ENCODE measurements at regions not wholly inside any gene's neighbourhood (a gene's known extent, or its start where the extent isn't known, plus 50 kb on each side); places are given as distances from the start of the nearest gene placed in this dataset.

DNA sequence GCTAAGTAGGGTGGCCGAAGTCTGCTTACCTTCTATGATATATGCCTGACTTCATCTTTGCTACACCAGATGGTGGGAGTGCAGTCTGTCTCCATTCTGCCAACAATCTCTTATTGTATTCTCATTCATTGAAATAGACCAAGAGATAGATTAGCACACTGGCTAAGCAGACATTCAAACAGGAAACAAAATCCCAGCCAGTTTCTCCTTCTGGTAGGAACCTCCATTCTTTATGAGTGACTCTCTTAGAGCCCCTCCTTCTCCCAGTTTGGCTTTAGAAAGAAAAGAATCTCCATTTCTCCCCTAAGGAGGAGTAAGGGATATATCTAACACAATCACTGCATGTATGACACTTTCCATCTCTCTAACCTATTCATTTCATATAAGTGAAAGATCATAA lies 118.9 kb upstream of the COL5A2 start:
- H3K9me3 ChIP-seq (replicated peaks; ENCODE audit: low read length) = no peaks in the 10 kb centered on the region
- H3K36me3 ChIP-seq (ENCODE audit: insufficient read depth, low read length) = no peaks in the 10 kb centered on the region
- H3K27me3 ChIP-seq (ENCODE audit: control insufficient read depth, insufficient read depth, low read length) = no peaks in the 10 kb centered on the region
- no peak overlapping the region for H3K9ac ChIP-seq (ENCODE audit: low read depth, low read length)
- no peak overlapping the region for H3K4me3 ChIP-seq (ENCODE audit: low read length)
- peaks cover 21% of the 10 kb centered on the region for H3K4me1 ChIP-seq (ENCODE audit: control insufficient read depth, insufficient read depth, low read length)
- H3K4me2 ChIP-seq (ENCODE audit: low read length) = peak overlapping the region; percentile 47

DNA sequence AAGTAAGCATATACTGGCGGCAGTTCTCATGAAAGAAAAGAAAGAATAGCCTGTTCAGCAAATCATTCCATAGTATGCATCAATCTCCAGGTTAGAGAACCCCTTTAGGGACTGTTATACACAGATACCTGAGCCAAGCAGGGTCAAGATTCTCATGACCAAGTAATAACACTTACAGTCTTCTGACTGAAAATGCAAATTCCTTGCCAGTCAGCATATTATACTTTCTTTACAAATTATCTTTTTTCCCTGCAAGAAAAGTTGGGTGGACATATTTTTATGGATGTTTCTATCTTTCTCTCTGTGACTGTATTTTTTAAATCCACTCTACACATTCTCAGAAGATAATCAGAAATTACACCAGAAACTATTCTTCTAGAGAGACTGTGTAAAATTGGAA lies 120.4 kb upstream of the COL5A2 start:
- H3K36me3 ChIP-seq (ENCODE audit: insufficient read depth, low read length) = no peaks in the 10 kb centered on the region
- no peaks in the 10 kb centered on the region for H3K27me3 ChIP-seq (ENCODE audit: control insufficient read depth, insufficient read depth, low read length)
- H3K4me1 ChIP-seq (ENCODE audit: control insufficient read depth, insufficient read depth, low read length) = peaks cover 20% of the 10 kb centered on the region
- no peaks in the 10 kb centered on the region for H3K9me3 ChIP-seq (replicated peaks; ENCODE audit: low read length)
- no peak overlapping the region for H3K4me3 ChIP-seq (ENCODE audit: low read length)
- H3K4me2 ChIP-seq (ENCODE audit: low read length) = no peak overlapping the region
- no peak overlapping the region for H3K9ac ChIP-seq (ENCODE audit: low read depth, low read length)

DNA sequence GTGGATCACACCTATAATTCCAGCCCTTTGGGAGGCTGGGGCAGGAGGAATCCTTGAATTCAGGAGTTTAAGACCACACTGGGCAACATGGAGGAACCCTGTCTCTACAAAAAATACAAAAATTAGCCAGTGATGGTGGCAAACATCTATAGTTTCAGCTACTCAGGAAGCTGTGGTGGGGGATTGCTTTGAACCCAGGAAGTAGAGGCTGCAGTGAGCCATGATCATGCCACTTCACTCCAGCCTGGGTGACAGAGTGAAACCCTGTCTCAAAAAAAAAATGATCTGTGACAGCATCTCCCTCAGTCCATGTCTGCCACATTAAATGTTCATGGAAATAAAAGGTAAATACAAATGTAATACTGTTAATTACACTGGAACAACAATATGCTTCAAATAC lies 121.4 kb upstream of the COL5A2 start:
- H3K4me1 ChIP-seq (ENCODE audit: control insufficient read depth, insufficient read depth, low read length) = peaks cover 27% of the 10 kb centered on the region
- no peak overlapping the region for H3K4me3 ChIP-seq (ENCODE audit: low read length)
- no peaks in the 10 kb centered on the region for H3K36me3 ChIP-seq (ENCODE audit: insufficient read depth, low read length)
- no peak overlapping the region for H3K4me2 ChIP-seq (ENCODE audit: low read length)
- no peak overlapping the region for H3K9ac ChIP-seq (ENCODE audit: low read depth, low read length)
- no peaks in the 10 kb centered on the region for H3K27me3 ChIP-seq (ENCODE audit: control insufficient read depth, insufficient read depth, low read length)
- no peaks in the 10 kb centered on the region for H3K9me3 ChIP-seq (replicated peaks; ENCODE audit: low read length)

DNA sequence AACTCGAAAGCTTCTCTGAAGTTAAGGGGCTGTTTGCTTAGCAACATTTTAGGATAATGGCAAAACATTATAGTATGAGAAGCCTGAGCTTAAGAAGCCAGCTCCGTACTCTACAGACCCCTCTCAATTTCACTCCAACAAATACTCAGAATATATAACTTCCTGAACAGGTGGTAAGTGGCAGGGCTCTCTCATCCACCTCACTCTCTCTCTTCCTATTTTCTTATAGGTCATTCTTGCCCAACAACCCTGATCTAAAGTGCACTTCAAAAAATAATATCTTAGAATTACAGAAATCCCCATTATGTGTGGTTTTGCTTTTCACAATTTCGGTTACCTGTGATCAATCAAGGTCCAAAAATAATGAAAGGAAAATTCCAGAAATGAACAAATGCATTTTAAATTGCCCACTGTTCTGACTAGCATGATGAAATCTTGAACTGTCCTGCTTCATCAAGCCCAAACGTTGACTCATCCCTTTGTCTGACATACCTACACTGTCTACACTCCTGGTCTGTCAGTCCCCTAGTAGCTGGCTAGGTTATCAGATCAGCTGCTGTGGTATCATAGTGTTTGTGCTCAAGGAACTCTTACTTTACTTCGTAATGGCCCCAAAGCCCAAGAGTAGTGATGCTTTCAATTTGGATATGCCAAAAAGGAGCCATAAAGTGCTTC lies 122.8 kb upstream of the COL5A2 start:
- Histone ChIP-seq H3K9me3 (replicated peaks; ENCODE audit: low read length) (no peaks in the 10 kb centered on the region), H3K4me1 (ENCODE audit: control insufficient read depth, insufficient read depth, low read length) (peaks cover 22% of the 10 kb centered on the region), H3K27me3 (ENCODE audit: control insufficient read depth, insufficient read depth, low read length) (no peaks in the 10 kb centered on the region), H3K4me3 (ENCODE audit: low read length) (no peak overlapping the region), H3K36me3 (ENCODE audit: insufficient read depth, low read length) (no peaks in the 10 kb centered on the region), H3K9ac (ENCODE audit: low read depth, low read length) (no peak overlapping the region), H3K4me2 (ENCODE audit: low read length) (no peak overlapping the region)

GRCh38 chr2:189304360-189304759 lies 124.8 kb upstream of the COL5A2 start:
- Histone ChIP-seq H3K9ac (ENCODE audit: low read depth, low read length) (no peak overlapping the region), H3K4me1 (ENCODE audit: control insufficient read depth, insufficient read depth, low read length) (peaks cover 7% of the 10 kb centered on the region), H3K9me3 (replicated peaks; ENCODE audit: low read length) (no peaks in the 10 kb centered on the region), H3K36me3 (ENCODE audit: insufficient read depth, low read length) (no peaks in the 10 kb centered on the region), H3K4me3 (ENCODE audit: low read length) (no peak overlapping the region), H3K4me2 (ENCODE audit: low read length) (no peak overlapping the region), H3K27me3 (ENCODE audit: control insufficient read depth, insufficient read depth, low read length) (no peaks in the 10 kb centered on the region)

DNA sequence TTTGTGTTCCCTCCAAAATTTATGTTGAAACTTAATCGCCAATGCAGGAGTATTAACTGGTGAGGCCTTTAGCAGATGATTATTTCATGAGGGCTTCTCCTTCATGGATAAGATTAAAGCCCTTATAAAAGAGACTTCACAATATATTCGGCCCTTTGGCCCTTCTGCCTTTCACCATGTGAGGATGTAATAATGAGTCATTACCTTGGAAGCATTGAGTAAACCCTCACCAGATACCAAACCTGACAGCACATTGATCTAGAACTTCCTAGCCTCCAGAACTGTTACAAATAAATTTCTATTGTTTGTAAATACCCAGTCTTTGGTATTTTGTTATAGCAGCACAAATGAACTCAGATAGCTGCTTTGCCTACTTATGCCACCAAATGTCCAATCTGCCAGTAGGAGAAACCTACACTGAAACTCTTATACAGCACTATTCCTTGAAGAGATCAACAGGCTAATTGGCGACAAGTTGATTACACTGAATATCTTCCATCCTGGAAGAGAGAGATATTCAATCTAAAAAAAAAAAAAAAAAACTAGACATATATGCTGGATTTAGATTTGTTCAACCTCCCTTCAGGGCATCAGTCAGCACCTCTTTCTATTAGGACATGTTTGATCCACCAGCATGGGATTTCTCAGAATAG lies 125.9 kb upstream of the COL5A2 start:
- no peak overlapping the region for H3K4me2 ChIP-seq (ENCODE audit: low read length)
- no peak overlapping the region for H3K9ac ChIP-seq (ENCODE audit: low read depth, low read length)
- no peaks in the 10 kb centered on the region for H3K36me3 ChIP-seq (ENCODE audit: insufficient read depth, low read length)
- peaks cover 7% of the 10 kb centered on the region for H3K4me1 ChIP-seq (ENCODE audit: control insufficient read depth, insufficient read depth, low read length)
- H3K4me3 ChIP-seq (ENCODE audit: low read length) = no peak overlapping the region
- H3K9me3 ChIP-seq (replicated peaks; ENCODE audit: low read length) = no peaks in the 10 kb centered on the region
- no peaks in the 10 kb centered on the region for H3K27me3 ChIP-seq (ENCODE audit: control insufficient read depth, insufficient read depth, low read length)

GRCh38 chr2:189306525-189306924 lies 127.0 kb upstream of the COL5A2 start:
- no peak overlapping the region for H3K4me3 ChIP-seq (ENCODE audit: low read length)
- no peaks in the 10 kb centered on the region for H3K36me3 ChIP-seq (ENCODE audit: insufficient read depth, low read length)
- H3K4me2 ChIP-seq (ENCODE audit: low read length) = no peak overlapping the region
- H3K4me1 ChIP-seq (ENCODE audit: control insufficient read depth, insufficient read depth, low read length) = peaks cover 7% of the 10 kb centered on the region
- H3K9me3 ChIP-seq (replicated peaks; ENCODE audit: low read length) = no peaks in the 10 kb centered on the region
- H3K9ac ChIP-seq (ENCODE audit: low read depth, low read length) = no peak overlapping the region
- H3K27me3 ChIP-seq (ENCODE audit: control insufficient read depth, insufficient read depth, low read length) = no peaks in the 10 kb centered on the region

- no peak overlapping the region for H3K4me2 ChIP-seq (ENCODE audit: low read length)
- H3K9ac ChIP-seq (ENCODE audit: low read depth, low read length) = no peak overlapping the region
- peaks cover 7% of the 10 kb centered on the region for H3K4me1 ChIP-seq (ENCODE audit: control insufficient read depth, insufficient read depth, low read length)
- no peak overlapping the region for H3K4me3 ChIP-seq (ENCODE audit: low read length)
- no peaks in the 10 kb centered on the region for H3K27me3 ChIP-seq (ENCODE audit: control insufficient read depth, insufficient read depth, low read length)
- no peaks in the 10 kb centered on the region for H3K9me3 ChIP-seq (replicated peaks; ENCODE audit: low read length)
- no peaks in the 10 kb centered on the region for H3K36me3 ChIP-seq (ENCODE audit: insufficient read depth, low read length)
These were observed 128.7 kb upstream of the COL5A2 start for GRCh38 chr2:189308056-189308790.

- no peaks in the 10 kb centered on the region for H3K27me3 ChIP-seq (ENCODE audit: control insufficient read depth, insufficient read depth, low read length)
- H3K9ac ChIP-seq (ENCODE audit: low read depth, low read length) = no peak overlapping the region
- H3K36me3 ChIP-seq (ENCODE audit: insufficient read depth, low read length) = no peaks in the 10 kb centered on the region
- no peaks in the 10 kb centered on the region for H3K9me3 ChIP-seq (replicated peaks; ENCODE audit: low read length)
- H3K4me3 ChIP-seq (ENCODE audit: low read length) = no peak overlapping the region
- no peak overlapping the region for H3K4me2 ChIP-seq (ENCODE audit: low read length)
- peaks cover 7% of the 10 kb centered on the region for H3K4me1 ChIP-seq (ENCODE audit: control insufficient read depth, insufficient read depth, low read length)
These were observed 129.8 kb upstream of the COL5A2 start for GRCh38 chr2:189309331-189309730.

GRCh38 chr2:189312211-189312610 lies 129.1 kb upstream of the WDR75 start:
- Histone ChIP-seq H3K4me2 (ENCODE audit: low read length) (no peak overlapping the region), H3K4me3 (ENCODE audit: low read length) (no peak overlapping the region), H3K36me3 (ENCODE audit: insufficient read depth, low read length) (no peaks in the 10 kb centered on the region), H3K27me3 (ENCODE audit: control insufficient read depth, insufficient read depth, low read length) (no peaks in the 10 kb centered on the region), H3K9me3 (replicated peaks; ENCODE audit: low read length) (no peaks in the 10 kb centered on the region), H3K9ac (ENCODE audit: low read depth, low read length) (no peak overlapping the region), H3K4me1 (ENCODE audit: control insufficient read depth, insufficient read depth, low read length) (no peaks in the 10 kb centered on the region)

- Histone ChIP-seq H3K36me3 (ENCODE audit: insufficient read depth, low read length) (no peaks in the 10 kb centered on the region), H3K4me2 (ENCODE audit: low read length) (no peak overlapping the region), H3K4me3 (ENCODE audit: low read length) (no peak overlapping the region), H3K27me3 (ENCODE audit: control insufficient read depth, insufficient read depth, low read length) (no peaks in the 10 kb centered on the region), H3K9ac (ENCODE audit: low read depth, low read length) (no peak overlapping the region), H3K4me1 (ENCODE audit: control insufficient read depth, insufficient read depth, low read length) (no peaks in the 10 kb centered on the region), H3K9me3 (replicated peaks; ENCODE audit: low read length) (no peaks in the 10 kb centered on the region)
These were observed 128.6 kb upstream of the WDR75 start for GRCh38 chr2:189312643-189313042.

All from skeletal muscle satellite cell (primary cell).